ENCODE measurements at regions not wholly inside any gene's neighbourhood (a gene's known extent, or its start where the extent isn't known, plus 50 kb on each side); places are given as distances from the start of the nearest gene placed in this dataset.

GRCh38 chr1:216881695-216882094 is 158.5 kb upstream of the ESRRG start:
- H3K27ac ChIP-seq (ENCODE audit: low read depth in 1 of 2, low read length in 2 of 2), result no peak overlapping the region
- no peak for DNase-seq (ENCODE audit: low spot score)
- no peaks in the 10 kb centered on the region for H3K36me3 ChIP-seq (ENCODE audit: control insufficient read depth in 4 of 4, insufficient read depth in 3 of 4, low read depth in 1 of 4, low read length in 3 of 4)
- no peak overlapping the region for H3K9ac ChIP-seq (ENCODE audit: low read depth in 1 of 2, low read length in 2 of 2)
- no peaks in the 10 kb centered on the region for H3K9me3 ChIP-seq (ENCODE audit: control insufficient read depth in 4 of 4, low read length in 3 of 4)
- no peaks in the 10 kb centered on the region for H3K4me1 ChIP-seq (ENCODE audit: control insufficient read depth in 4 of 4, insufficient read depth in 4 of 4, low read length in 3 of 4)
- no peaks in the 10 kb centered on the region for H3K27me3 ChIP-seq (ENCODE audit: control insufficient read depth in 4 of 4, insufficient read depth in 4 of 4, low read length in 3 of 4)
- TF ChIP-seq FOXA1 (IDR thresholded peaks at IDR 0.05) (no peak), YY1 (IDR thresholded peaks at IDR 0.05) (no peak)
- 84% methylated on average over 2 of the region's 2 CpGs for WGBS
- H3K4me3 ChIP-seq (ENCODE audit: low read depth in 1 of 3, low read length in 3 of 3), result no peak overlapping the region

GRCh38 chr1:216866714-216867113 is 143.5 kb upstream of the ESRRG start:
- Histone ChIP-seq H3K9ac (ENCODE audit: low read depth in 1 of 2, low read length in 2 of 2) (no peak overlapping the region), H3K4me1 (ENCODE audit: control insufficient read depth in 4 of 4, insufficient read depth in 4 of 4, low read length in 3 of 4) (no peaks in the 10 kb centered on the region), H3K9me3 (ENCODE audit: control insufficient read depth in 4 of 4, low read length in 3 of 4) (no peaks in the 10 kb centered on the region), H3K27me3 (ENCODE audit: control insufficient read depth in 4 of 4, insufficient read depth in 4 of 4, low read length in 3 of 4) (no peaks in the 10 kb centered on the region), H3K36me3 (ENCODE audit: control insufficient read depth in 4 of 4, insufficient read depth in 3 of 4, low read depth in 1 of 4, low read length in 3 of 4) (no peaks in the 10 kb centered on the region), H3K4me3 (ENCODE audit: low read depth in 1 of 3, low read length in 3 of 3) (no peak overlapping the region), H3K27ac (ENCODE audit: low read depth in 1 of 2, low read length in 2 of 2) (no peak overlapping the region)
- DNase-seq (ENCODE audit: low spot score), result no peak
- TF ChIP-seq RAD21 (IDR thresholded peaks at IDR 0.05) (no peak), TAF1 (conservative IDR thresholded peaks at IDR 0.05) (no peak)
- WGBS, result 44% methylated on average over 2 of the region's 2 CpGs

- no peaks in the 10 kb centered on the region for H3K4me1 ChIP-seq (ENCODE audit: control insufficient read depth in 4 of 4, insufficient read depth in 4 of 4, low read length in 3 of 4)
- H3K4me3 ChIP-seq (ENCODE audit: low read depth in 1 of 3, low read length in 3 of 3), result no peak overlapping the region
- no peaks in the 10 kb centered on the region for H3K9me3 ChIP-seq (ENCODE audit: control insufficient read depth in 4 of 4, low read length in 3 of 4)
- no peak overlapping the region for H3K9ac ChIP-seq (ENCODE audit: low read depth in 1 of 2, low read length in 2 of 2)
- no peak for DNase-seq (ENCODE audit: low spot score)
- 60% methylated on average over 3 of the region's 3 CpGs for WGBS
- H3K27me3 ChIP-seq (ENCODE audit: control insufficient read depth in 4 of 4, insufficient read depth in 4 of 4, low read length in 3 of 4), result peaks cover 0 to 3% (median 1%) of the 10 kb centered on the region in 4 donors
- H3K27ac ChIP-seq (ENCODE audit: low read depth in 1 of 2, low read length in 2 of 2), result no peak overlapping the region
- TF ChIP-seq NR2F2 (IDR thresholded peaks at IDR 0.05) (no peak), ATF3 (IDR thresholded peaks at IDR 0.05) (no peak), MAX (IDR thresholded peaks at IDR 0.05) (no peak), FOXA1 (IDR thresholded peaks at IDR 0.05) (no peak), REST (IDR thresholded peaks at IDR 0.05) (no peak), RXRA (IDR thresholded peaks at IDR 0.05) (no peak), HNF4A (conservative IDR thresholded peaks at IDR 0.05) (no peak), HNF4G (IDR thresholded peaks at IDR 0.05) (no peak), GABPA (IDR thresholded peaks at IDR 0.05 in 1 of 2, conservative IDR thresholded peaks at IDR 0.05 in 1 of 2) (no peak), SP1 (IDR thresholded peaks at IDR 0.05) (no peak), YY1 (IDR thresholded peaks at IDR 0.05) (no peak), RAD21 (IDR thresholded peaks at IDR 0.05) (no peak), CTCF (IDR thresholded peaks at IDR 0.05; ENCODE audit: low read depth, low read length, missing input control) (no peak), ZBTB33 (IDR thresholded peaks at IDR 0.05) (no peak), FOXA2 (IDR thresholded peaks at IDR 0.05) (no peak), TAF1 (conservative IDR thresholded peaks at IDR 0.05) (no peak), EGR1 (IDR thresholded peaks at IDR 0.05; ENCODE audit: low read depth in 2 of 2) (no peak), JUND (IDR thresholded peaks at IDR 0.05) (no peak)
- H3K36me3 ChIP-seq (ENCODE audit: control insufficient read depth in 4 of 4, insufficient read depth in 3 of 4, low read depth in 1 of 4, low read length in 3 of 4), result no peaks in the 10 kb centered on the region
These were observed 132.6 kb upstream of the ESRRG start for GRCh38 chr1:216855810-216856209.
